ENCODE measurements at regions not wholly inside any gene's neighbourhood (a gene's known extent, or its start where the extent isn't known, plus 50 kb on each side); places are given as distances from the start of the nearest gene placed in this dataset.

GRCh38 chr3:152959307-152959706, 124.4 kb downstream of the P2RY1 start:
- no peak for FAIRE-seq

GRCh38 chr3:152960684-152961083, 125.8 kb downstream of the P2RY1 start:
- FAIRE-seq: no peak

- peak; percentile 5 for FAIRE-seq
These were observed 126.4 kb downstream of the P2RY1 start for GRCh38 chr3:152961323-152961722.

- FAIRE-seq: no peak
These were observed 130.1 kb downstream of the P2RY1 start for GRCh38 chr3:152964911-152965609.

- FAIRE-seq: no peak
These were observed 133.6 kb downstream of the P2RY1 start for GRCh38 chr3:152968388-152969024.

- FAIRE-seq: no peak
These were observed 134.8 kb downstream of the P2RY1 start for GRCh38 chr3:152969557-152970300.

- no peak for FAIRE-seq
These were observed 135.9 kb downstream of the P2RY1 start for GRCh38 chr3:152970851-152971250.

- FAIRE-seq: no peak
These were observed 136.9 kb downstream of the P2RY1 start for GRCh38 chr3:152971880-152972279.

GRCh38 chr3:152973575-152973974, 138.6 kb downstream of the P2RY1 start:
- no peak for FAIRE-seq

- FAIRE-seq: no peak
These were observed 141.3 kb downstream of the P2RY1 start for GRCh38 chr3:152976239-152976638.

- no peak for FAIRE-seq
These were observed 142.4 kb downstream of the P2RY1 start for GRCh38 chr3:152977366-152977765.

GRCh38 chr3:152978152-152978551, 143.2 kb downstream of the P2RY1 start:
- FAIRE-seq: no peak

- FAIRE-seq: no peak
These were observed 162.6 kb downstream of the P2RY1 start for GRCh38 chr3:152997526-152997925.

- no peak for FAIRE-seq
These were observed 163.4 kb upstream of the RAP2B start for GRCh38 chr3:152998591-152998990.

- peak; percentile 84 for FAIRE-seq
These were observed 161.7 kb upstream of the RAP2B start for GRCh38 chr3:153000325-153000724.

GRCh38 chr3:153001210-153002078, 160.6 kb upstream of the RAP2B start:
- FAIRE-seq: no peak

- FAIRE-seq: no peak
These were observed 158.6 kb upstream of the RAP2B start for GRCh38 chr3:153003441-153003840.

- no peak for FAIRE-seq
These were observed 158.2 kb upstream of the RAP2B start for GRCh38 chr3:153003862-153004261.

- FAIRE-seq: no peak
These were observed 153.8 kb upstream of the RAP2B start for GRCh38 chr3:153008226-153008625.

GRCh38 chr3:153023896-153024295, 138.1 kb upstream of the RAP2B start:
- FAIRE-seq: no peak

GRCh38 chr3:153026026-153026425, 136.0 kb upstream of the RAP2B start:
- FAIRE-seq: peak; percentile 45

- FAIRE-seq: no peak
These were observed 133.6 kb upstream of the RAP2B start for GRCh38 chr3:153028381-153028780.

GRCh38 chr3:153029350-153029749, 132.7 kb upstream of the RAP2B start:
- no peak for FAIRE-seq

Measured in colon (tissue), 2 donors.